ENCODE measurements at regions not wholly inside any gene's neighbourhood (a gene's known extent, or its start where the extent isn't known, plus 50 kb on each side); places are given as distances from the start of the nearest gene placed in this dataset.

- no peak for ATAC-seq
- H3K4me1 Mint-ChIP-seq, result peaks cover 13% of the 10 kb centered on the region
Observed at GRCh38 chr22:48643066-48643731, 1184.5 kb downstream of the BRD1 start.

GRCh38 chr22:48642550-48642949, 1185.1 kb downstream of the BRD1 start:
- DNase-seq, result no peak
- Mint-ChIP-seq H3K9me3 (no peaks in the 10 kb centered on the region), H3K4me1 (peaks cover 13% of the 10 kb centered on the region), H3K4me3 (no peak overlapping the region), H3K27me3 (peaks cover 13% of the 10 kb centered on the region), H3K27ac (no peak overlapping the region)
- ATAC-seq, result no peak

More at GRCh38 chr22:48643066-48643731, 1184.5 kb downstream of the BRD1 start:
- Mint-ChIP-seq H3K4me3 (no peak overlapping the region), H3K9me3 (no peaks in the 10 kb centered on the region), H3K27me3 (peaks cover 13% of the 10 kb centered on the region), H3K27ac (no peak overlapping the region)
- DNase-seq, result no peak

GRCh38 chr22:48641906-48642475, 1185.7 kb downstream of the BRD1 start:
- Mint-ChIP-seq H3K4me3 (no peak overlapping the region), H3K4me1 (peaks cover 13% of the 10 kb centered on the region), H3K27me3 (peaks cover 13% of the 10 kb centered on the region), H3K9me3 (no peaks in the 10 kb centered on the region), H3K27ac (no peak overlapping the region)
- DNase-seq (no peak), ATAC-seq (no peak)

GRCh38 chr22:48640890-48641841, 1186.5 kb downstream of the BRD1 start:
- no peaks in the 10 kb centered on the region for H3K9me3 Mint-ChIP-seq
- DNase-seq (no peak), ATAC-seq (no peak)
- H3K27me3 Mint-ChIP-seq, result peaks cover 13% of the 10 kb centered on the region
- no peak overlapping the region for H3K4me3 Mint-ChIP-seq
- H3K27ac Mint-ChIP-seq, result peak overlapping the region in 1 of 2 donors; percentile 93
- H3K4me1 Mint-ChIP-seq, result peaks cover 20% of the 10 kb centered on the region

GRCh38 chr22:48639896-48640748, 1187.6 kb downstream of the BRD1 start:
- H3K9me3 Mint-ChIP-seq, result no peaks in the 10 kb centered on the region
- no peak overlapping the region for H3K27ac Mint-ChIP-seq
- ATAC-seq, result no peak
- DNase-seq, result no peak
- peaks cover 30% of the 10 kb centered on the region for H3K4me1 Mint-ChIP-seq
- H3K27me3 Mint-ChIP-seq, result peaks cover 12% of the 10 kb centered on the region
- no peak overlapping the region for H3K4me3 Mint-ChIP-seq

- no peaks in the 10 kb centered on the region for H3K9me3 Mint-ChIP-seq
- ATAC-seq (peak; percentile 10), DNase-seq (no peak)
- H3K4me1 Mint-ChIP-seq, result peaks cover 26% of the 10 kb centered on the region
- H3K27ac Mint-ChIP-seq, result no peak overlapping the region
- H3K27me3 Mint-ChIP-seq, result peaks cover 3% of the 10 kb centered on the region
- H3K4me3 Mint-ChIP-seq, result no peak overlapping the region
Observed at GRCh38 chr22:48639021-48639795, 1188.5 kb downstream of the BRD1 start.

GRCh38 chr22:48637231-48637630, 1190.4 kb downstream of the BRD1 start:
- ATAC-seq (no peak), DNase-seq (no peak)
- H3K4me1 Mint-ChIP-seq, result peaks cover 17% of the 10 kb centered on the region
- no peaks in the 10 kb centered on the region for H3K9me3 Mint-ChIP-seq
- no peaks in the 10 kb centered on the region for H3K27me3 Mint-ChIP-seq
- no peak overlapping the region for H3K27ac Mint-ChIP-seq
- H3K4me3 Mint-ChIP-seq, result no peak overlapping the region

GRCh38 chr22:48636746-48637145, 1190.9 kb downstream of the BRD1 start:
- peaks cover 17% of the 10 kb centered on the region for H3K4me1 Mint-ChIP-seq
- H3K27ac Mint-ChIP-seq, result peak overlapping the region in 1 of 2 donors; percentile 44
- no peak overlapping the region for H3K4me3 Mint-ChIP-seq
- H3K9me3 Mint-ChIP-seq, result no peaks in the 10 kb centered on the region
- no peak for DNase-seq
- ATAC-seq, result no peak
- no peaks in the 10 kb centered on the region for H3K27me3 Mint-ChIP-seq

- no peaks in the 10 kb centered on the region for H3K9me3 Mint-ChIP-seq
- no peak overlapping the region for H3K4me3 Mint-ChIP-seq
- no peaks in the 10 kb centered on the region for H3K27me3 Mint-ChIP-seq
- H3K27ac Mint-ChIP-seq, result peak overlapping the region in 1 of 2 donors; percentile 41
- ATAC-seq, result no peak
- DNase-seq, result no peak
- peaks cover 17% of the 10 kb centered on the region for H3K4me1 Mint-ChIP-seq
Observed at GRCh38 chr22:48635816-48636215, 1191.9 kb downstream of the BRD1 start.

GRCh38 chr22:48635031-48635430, 1192.6 kb downstream of the BRD1 start:
- Mint-ChIP-seq H3K4me1 (peaks cover 17% of the 10 kb centered on the region), H3K27me3 (no peaks in the 10 kb centered on the region), H3K27ac (no peak overlapping the region), H3K4me3 (no peak overlapping the region), H3K9me3 (no peaks in the 10 kb centered on the region)
- no peak for DNase-seq
- no peak for ATAC-seq

- H3K9me3 Mint-ChIP-seq, result no peaks in the 10 kb centered on the region
- H3K27ac Mint-ChIP-seq, result no peak overlapping the region
- ATAC-seq (no peak), DNase-seq (no peak)
- peaks cover 17% of the 10 kb centered on the region for H3K4me1 Mint-ChIP-seq
- H3K4me3 Mint-ChIP-seq, result no peak overlapping the region
- H3K27me3 Mint-ChIP-seq, result peaks cover 2% of the 10 kb centered on the region
Observed at GRCh38 chr22:48633996-48634836, 1193.5 kb downstream of the BRD1 start.

- DNase-seq, result no peak
- Mint-ChIP-seq H3K27me3 (peaks cover 16% of the 10 kb centered on the region), H3K9me3 (no peaks in the 10 kb centered on the region), H3K4me1 (peaks cover 17% of the 10 kb centered on the region), H3K4me3 (no peak overlapping the region), H3K27ac (no peak overlapping the region)
- ATAC-seq, result no peak
Observed at GRCh38 chr22:48632646-48633246, 1194.9 kb downstream of the BRD1 start.

GRCh38 chr22:48631288-48631863, 1196.3 kb downstream of the BRD1 start:
- H3K9me3 Mint-ChIP-seq, result no peaks in the 10 kb centered on the region
- peaks cover 30% of the 10 kb centered on the region for H3K27me3 Mint-ChIP-seq
- DNase-seq, result no peak
- ATAC-seq, result no peak
- H3K4me3 Mint-ChIP-seq, result no peak overlapping the region
- no peak overlapping the region for H3K27ac Mint-ChIP-seq
- peaks cover 25% of the 10 kb centered on the region for H3K4me1 Mint-ChIP-seq

All from stimulated activated naive CD8-positive, alpha-beta T cell treated with anti-CD3 and anti-CD28 coated beads, Interleukin-15, amount 100 ng/mL, for 72 hours (primary cell).